Right ventricle myocardium inferior (tissue), 1 donor: ENCODE measurements at regions not wholly inside any gene's neighbourhood (a gene's known extent, or its start where the extent isn't known, plus 50 kb on each side); places are given as distances from the start of the nearest gene placed in this dataset.
"Not testable (repeated sequence)": the region's sequence is repeated elsewhere in the genome, so short reads cannot be mapped to it uniquely, and the experiment has no call there.

Source experiments
- ATAC-seq: fragments of 200-7000 bp; cut with Tn5 transposase; one replicate; pipeline ENCODE4 v1.9.1; 2020; ENCODE audit warnings: mild to moderate bottlenecking, moderate library complexity
- DNase-seq: peaks from one replicate; pipeline ENCODE4 v3.0.0; 2021; ENCODE audit errors: missing footprints
- intact Hi-C: fragments of 100-400 bp; cut with DNase I; formaldehyde crosslinking; loops from one replicate; pipeline ENCODE4 v1.11.0; 2022
- donor health status: DM: no; HTN: yes; CAD: no; lungs with severe emphysema.

DNA sequence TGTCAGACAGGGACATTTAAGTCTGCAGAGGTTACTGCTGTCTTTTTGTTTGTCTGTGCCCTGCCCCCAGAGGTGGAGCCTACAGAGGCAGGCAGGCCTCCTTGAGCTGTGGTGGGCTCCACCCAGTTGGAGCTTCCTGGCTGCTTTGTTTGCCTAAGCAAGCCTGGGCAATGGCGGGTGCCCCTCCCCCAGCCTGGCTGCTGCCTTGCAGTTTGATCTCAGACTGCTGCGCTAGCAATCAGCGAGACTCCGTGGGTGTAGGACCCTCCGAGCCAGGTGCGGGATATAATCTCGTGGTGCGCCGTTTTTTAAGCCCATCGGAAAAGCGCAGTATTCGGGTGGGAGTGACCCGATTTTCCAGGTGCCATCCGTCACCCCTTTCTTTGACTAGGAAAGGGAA is 387.7 kb upstream of the ACTBL2 start:
- DNase-seq, ATAC-seq, intact Hi-C loops: not testable (repeated sequence)

DNA sequence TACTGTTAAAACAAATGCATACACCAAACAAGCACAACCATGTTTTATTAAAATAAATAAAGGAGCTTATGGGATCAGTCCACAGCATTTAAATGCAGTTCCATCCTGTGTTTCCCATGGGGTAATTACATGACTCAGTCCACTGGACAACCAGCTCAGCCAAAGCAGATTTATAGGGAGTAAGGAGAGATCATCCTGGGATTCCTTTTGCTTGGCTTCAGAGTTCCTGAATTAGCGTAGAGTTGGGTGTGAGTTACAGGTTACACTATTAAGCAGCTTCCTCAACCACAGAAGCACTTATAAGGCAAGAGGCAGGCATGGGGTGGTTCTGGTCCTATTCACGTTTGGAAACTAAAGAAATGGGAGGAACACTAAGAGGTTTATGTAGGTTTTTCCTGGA is 381.1 kb upstream of the ACTBL2 start:
- no peak for DNase-seq
- ATAC-seq, result no peak
- intact Hi-C loops, result no loop called here

DNA sequence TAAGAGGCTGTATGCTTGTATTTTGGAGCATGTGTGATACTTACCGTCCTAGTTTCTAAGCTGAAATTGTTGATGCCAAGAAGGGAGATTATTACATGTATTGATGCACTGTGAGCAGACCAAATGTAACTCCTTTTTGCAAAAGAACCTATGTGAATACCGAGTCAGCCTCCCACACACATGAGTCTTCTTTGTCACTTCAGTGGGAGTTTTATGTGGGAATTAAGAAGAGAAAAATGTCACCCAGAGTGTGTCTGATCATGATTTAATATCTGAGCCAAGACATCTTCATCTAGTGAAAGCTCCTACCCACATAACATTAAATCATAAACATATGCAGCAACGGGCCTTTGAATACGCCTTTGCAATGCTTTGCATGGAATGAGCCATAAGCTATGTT is 380.3 kb upstream of the ACTBL2 start:
- ATAC-seq, result peak; percentile 19
- no peak for DNase-seq
- intact Hi-C loops, result no loop called here

DNA sequence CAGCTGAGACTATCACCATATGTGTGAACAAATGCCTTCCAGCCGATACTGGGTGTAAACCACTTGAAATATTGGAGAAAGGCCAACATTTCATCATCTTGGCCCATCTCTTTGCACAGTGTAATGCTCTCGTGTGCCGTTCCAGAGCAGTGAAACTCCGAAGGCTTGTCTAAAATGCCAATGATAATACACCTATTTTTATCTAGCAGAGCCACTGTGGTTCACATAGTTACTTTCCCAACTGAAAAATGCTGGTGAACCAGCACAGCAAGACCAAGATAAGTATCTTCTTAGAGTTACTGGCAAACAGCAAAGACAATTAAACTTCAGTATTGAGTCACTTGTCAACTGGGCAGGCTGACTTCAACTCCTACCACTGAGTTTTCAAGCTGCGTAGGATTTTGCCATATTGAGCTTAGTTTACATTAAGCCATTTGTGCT is 379.9 kb upstream of the ACTBL2 start:
- ATAC-seq (peak; percentile 92), DNase-seq (no peak)
- intact Hi-C loops, result no loop called here

DNA sequence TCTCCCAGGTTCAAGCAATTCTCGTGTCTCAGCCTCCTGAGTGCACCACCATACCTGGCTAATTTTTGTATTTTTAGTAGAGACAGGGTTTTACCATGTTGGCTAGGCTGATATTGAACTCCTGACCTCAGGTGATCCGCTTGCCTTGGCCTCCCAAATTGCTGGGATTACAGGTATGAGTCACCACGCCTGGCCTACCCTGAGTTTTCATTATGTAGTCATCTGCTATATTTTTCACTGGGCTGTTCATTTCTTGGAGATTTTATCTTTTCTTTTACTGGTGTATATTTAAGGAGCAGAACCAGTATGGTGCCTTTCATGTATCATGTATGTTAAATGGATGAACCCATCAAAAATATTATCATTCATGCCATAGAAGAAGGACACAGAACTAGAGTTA is 377.0 kb upstream of the ACTBL2 start:
- intact Hi-C loops, result no loop called here
- DNase-seq (no peak), ATAC-seq (no peak)

DNA sequence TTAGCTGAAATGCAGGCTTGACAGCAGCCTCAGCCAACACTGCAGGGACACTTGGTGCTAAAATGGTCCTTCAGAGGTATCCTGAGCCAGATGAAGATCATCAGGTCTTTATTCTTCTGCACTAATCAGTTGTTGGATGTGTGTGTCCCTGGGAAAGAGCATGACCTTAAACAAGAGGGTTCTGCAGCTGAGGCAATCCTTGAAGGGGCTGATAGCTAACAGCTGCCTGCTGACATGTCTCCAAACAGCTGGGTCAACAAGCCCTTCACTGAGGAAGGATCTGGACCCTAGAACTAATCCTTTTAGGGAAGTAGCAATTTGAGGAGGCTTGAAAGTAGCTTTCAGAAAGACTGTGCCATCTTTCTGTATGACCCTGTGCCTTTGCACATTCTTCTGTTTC is 376.3 kb upstream of the ACTBL2 start:
- peak; percentile 65 for ATAC-seq
- intact Hi-C loops, result no loop called here
- DNase-seq, result no peak

DNA sequence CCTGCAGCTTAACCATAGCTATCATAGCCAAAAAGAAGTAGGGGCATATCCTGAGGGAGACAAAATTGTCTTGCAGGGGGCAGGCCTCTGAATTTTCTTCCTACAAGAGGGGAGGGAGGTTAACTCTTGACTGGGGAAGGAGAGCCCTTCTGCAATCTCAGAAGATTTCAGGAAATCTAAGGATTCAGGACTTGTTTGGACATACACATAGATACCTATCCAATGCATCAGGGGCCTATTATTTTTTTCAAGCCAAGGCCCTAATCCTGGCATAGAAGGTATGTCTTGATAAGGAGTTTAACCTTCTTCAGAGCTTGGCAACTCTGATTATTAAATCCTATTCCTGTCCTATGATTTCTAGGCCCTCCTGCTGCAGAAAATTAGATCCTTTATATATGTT is 375.1 kb upstream of the ACTBL2 start:
- ATAC-seq (no peak), DNase-seq (no peak)
- intact Hi-C loops, result no loop called here

DNA sequence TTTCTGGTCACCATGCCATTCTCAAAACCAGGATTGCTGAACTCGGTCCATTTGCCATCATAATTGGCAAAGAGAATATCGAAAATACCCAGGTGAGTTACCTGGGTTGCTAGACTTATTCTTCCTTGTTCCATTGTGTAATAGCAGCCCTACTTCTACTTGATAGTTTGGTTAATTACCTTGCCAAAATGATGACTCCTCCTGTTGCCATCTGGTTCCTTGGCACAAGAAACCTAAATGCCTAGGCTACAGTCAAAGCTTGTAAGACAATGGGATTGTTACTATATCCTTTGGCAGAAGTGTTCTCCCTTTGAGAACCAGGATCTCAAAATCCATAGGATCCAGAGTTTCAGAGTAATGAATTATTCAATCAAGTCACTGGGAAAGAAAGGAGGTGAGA is 373.2 kb upstream of the ACTBL2 start:
- intact Hi-C loops, result no loop called here
- ATAC-seq (no peak), DNase-seq (no peak)

DNA sequence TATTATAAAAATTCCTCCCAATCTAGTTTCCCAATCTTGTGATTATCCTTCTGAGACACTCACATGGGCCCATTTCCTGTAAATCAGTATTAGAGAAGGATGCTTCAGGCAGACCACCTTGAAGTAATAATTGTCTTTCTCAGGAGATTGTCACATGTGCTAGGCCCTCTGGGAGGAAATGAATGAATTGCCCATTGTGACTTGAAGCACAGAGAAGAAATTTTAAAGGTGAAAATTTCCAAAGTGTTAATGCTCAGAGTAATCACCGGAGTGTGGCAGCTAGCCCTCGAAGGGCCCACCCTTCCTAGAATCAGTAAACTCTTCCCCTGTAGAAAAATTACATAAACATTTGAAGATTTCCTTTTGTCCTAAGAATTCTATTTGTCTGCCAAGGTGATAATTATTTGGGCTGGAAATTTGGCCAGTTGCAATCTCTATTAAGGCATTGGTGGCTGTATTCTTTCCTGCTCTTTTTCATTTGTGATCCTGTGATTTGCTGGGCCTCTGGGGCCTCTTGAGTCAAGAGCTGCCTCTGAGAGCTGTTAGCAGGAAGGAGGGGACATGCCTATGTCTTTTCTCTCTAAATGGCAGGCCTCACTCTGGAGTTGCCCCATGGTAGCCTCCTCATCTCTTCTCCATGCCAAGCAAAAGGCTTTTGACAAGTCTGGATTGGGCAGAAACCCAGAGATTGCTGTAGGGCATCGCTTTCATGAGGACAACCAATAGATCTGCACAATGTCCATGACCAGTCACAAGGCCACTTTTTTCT is 371.5 kb upstream of the ACTBL2 start:
- intact Hi-C loops, result no loop called here
- DNase-seq (no peak), ATAC-seq (peak; percentile 43)

DNA sequence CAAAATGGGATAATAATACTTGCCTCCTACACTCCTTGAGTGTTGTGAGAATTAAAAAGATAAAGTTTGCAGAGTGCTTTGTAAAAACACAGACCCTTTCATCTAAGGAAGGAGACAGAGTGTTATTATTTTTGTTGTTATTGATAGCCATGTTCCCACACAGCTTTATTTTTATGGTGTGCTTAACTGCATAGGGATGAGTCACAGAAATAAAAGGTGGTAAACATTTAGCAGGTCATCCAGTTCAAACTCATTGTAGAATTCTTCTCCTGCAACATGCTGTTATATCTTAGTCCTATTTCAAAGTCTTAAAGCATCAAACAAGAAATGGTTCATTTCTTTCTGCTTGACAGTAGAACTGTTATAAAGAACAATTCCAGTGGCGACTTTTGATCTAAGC is 367.5 kb upstream of the ACTBL2 start:
- no peak for ATAC-seq
- DNase-seq, result no peak
- intact Hi-C loops, result no loop called here

DNA sequence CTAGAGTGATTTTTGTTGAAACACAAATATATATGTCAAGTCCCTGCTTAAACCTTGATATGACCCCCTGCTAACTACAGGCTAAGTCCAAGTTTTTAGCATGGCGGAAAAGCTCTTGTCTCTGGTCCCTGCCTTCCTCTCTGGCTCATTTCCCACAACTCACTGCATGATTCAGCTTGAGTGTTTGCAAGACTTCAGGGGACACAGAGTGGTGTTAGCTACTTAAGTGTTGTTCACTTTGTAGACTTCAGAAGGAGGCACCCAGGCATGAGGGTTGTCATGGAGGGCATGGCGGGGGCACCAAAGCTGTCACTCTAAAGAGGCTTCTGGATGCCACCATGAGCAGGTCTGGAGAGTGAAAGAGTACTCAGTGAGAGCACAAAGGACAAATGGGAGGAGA is 362.4 kb upstream of the ACTBL2 start:
- intact Hi-C loops, result no loop called here
- ATAC-seq (no peak), DNase-seq (no peak)

DNA sequence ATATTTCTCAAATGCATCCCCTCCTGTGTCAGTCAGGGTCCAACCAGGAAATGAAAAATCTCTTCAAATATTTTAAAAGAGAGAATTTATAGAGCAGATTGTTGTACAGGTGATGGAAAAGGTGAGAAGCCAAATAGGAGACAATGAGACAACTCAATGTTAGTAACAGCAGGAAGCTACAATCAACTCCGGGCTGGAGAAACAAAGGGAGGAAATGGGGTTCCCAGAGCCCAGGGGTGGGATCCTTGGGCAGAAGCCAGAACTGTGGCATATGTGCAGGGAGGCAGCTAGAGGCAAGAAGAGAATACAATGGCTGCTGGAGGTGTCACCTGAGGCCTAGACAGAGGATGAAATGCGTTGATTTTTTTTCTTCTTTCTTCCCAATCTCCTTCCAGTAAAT is 361.8 kb upstream of the ACTBL2 start:
- ATAC-seq (no peak), DNase-seq (no peak)
- intact Hi-C loops, result no loop called here

DNA sequence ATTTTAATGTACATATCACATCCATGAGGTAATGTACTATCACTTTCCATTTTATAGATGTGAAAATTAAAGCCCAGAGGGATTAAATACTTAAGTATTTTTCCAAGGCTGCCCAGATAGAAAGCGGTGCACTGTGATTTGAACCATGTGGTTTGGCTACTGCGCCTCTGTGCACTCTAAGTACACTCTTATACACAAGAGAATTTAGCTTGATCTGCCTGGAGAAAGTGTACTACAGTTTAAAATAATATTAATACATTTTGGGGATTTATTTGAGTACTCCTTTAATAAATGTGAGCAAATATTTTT is 360.4 kb upstream of the ACTBL2 start:
- ATAC-seq (no peak), DNase-seq (no peak)
- intact Hi-C loops, result loop anchor here (1.0 kb wide), 1 partner anchor 35 kb away; no protein-coding TSS in a partner anchor

DNA sequence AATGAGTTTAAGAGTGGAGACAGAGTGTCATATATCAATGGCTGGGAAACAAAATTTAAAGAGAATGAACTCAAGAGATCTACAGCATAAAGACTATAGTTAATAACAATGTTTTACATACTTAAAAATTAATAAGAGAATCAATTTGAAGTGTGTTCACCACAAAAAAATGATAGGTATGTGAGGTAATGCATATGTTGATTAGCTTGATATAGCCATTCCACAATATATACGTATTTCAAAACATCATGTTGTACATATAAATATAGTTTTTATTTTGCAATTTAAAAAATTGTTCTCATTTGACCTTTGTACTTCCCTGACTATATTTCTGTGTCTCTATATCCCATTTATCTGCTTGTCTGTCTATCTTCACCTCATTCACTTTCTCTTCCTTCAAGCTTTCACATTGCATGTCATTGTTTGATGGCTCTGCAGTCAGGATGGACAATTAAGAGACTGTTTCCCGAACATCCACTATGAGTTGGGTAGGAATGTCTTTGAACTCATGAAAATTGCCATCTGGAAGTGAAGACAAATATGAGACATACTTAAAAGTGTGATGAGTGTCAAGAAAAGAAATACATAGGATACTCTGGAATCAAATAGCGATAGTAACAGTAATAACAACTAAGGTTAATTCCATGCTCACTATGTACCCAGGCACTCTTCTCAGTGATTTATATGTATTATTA is 359.9 kb upstream of the ACTBL2 start:
- no peak for ATAC-seq
- no peak for DNase-seq
- intact Hi-C loops, result loop anchor here (1.0 kb wide), 1 partner anchor 34 kb away; no protein-coding TSS in a partner anchor

DNA sequence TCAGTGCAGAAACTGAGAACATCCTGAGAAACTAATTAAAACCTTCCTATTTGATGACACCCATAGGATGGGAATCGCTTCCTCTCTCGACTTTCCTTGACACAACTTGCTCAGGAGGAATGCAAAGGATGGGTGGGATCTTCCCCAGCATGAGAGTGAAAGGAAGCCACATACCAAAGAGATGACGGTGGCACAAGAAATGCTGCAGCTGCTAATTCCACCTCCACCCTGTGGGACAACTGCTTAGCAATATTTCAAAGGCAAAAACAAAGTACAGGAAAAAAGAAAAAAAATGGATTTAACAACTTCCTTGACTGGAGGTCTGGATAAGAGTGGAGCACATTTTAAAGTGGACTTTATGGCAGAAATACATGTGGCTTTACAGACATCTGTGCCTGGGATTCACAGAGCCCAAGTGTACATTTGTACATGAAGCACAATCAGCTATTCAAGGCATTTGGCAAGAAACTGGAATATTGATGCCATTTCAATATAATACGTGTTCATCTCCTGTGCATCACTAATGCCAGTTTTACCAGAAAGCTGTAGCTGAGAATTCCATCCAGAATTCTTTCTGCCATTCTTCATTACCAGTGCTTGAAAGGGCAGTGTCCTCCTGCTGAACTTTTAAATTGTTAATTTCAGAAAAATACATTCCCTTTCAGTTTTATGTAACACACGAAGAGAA is 359.2 kb upstream of the ACTBL2 start:
- intact Hi-C loops, result no loop called here
- ATAC-seq (peak; percentile 20), DNase-seq (no peak)

DNA sequence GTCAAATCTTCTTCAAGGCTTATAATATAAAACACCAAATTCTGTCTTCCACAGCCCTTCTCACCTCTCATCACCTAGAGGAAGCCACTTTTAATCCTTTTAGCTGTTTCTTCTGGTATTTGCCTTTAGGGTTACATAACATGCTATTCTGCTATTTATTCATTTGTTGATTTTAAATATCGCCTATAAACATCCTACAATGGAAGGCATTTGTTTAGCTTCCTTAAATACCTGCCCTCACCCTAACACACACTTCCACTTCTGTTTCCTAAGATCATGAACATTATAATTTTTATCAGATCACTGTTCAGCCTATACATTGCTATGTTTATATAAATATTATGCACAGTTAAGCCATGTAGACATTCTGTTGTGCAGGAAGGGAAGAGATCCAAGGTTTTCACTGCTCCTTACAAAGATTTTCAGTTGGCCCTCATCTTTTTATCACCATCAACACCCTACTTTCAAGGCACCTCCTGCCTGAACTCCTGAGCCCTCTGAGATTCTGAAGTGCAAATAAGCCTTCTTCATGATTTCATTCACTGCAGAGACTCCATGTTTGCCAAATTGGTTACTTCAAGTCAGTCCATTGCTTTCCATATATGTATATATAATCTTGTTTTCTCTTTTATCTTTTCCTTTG is 356.9 kb upstream of the ACTBL2 start:
- no peak for ATAC-seq
- intact Hi-C loops, result no loop called here
- DNase-seq, result no peak

DNA sequence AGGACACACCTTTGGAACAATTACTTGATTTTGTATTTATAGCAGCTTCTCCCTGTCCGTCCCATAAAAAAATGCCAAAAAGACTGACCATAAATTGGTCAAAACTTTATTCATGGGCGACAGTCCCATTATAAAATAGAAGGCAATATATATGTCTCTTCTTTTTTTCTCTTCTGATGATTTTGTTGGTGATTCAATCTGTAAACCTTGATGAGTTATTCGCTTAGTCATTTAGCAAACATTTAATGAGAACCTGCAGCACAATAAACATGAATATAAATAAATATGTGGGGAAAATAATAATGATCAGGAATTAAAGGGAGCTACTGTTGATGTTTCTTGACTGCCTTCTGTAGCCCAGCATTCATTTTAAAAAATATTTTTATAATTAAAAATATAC is 356.4 kb upstream of the ACTBL2 start:
- intact Hi-C loops, result no loop called here
- no peak for ATAC-seq
- no peak for DNase-seq

DNA sequence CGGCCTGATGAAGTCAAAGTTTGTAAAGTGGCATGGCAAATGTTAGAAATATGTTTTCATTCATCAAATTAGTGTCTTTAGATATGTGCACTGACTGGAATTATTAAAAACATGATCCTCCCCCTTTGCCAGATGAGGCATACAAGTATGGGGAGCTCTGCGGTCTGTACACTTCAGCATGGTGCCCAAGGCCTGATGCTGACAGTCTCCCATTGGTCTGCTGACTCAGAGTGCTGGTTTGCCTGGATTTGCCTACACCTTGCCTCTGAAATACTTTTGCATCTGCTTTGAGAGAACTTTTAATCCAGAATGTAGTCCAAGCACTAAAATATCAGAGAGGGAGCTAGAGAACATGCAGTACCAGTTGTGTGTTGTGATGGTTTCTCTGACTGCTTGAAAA is 354.3 kb upstream of the ACTBL2 start:
- DNase-seq, result no peak
- intact Hi-C loops, result no loop called here
- no peak for ATAC-seq

DNA sequence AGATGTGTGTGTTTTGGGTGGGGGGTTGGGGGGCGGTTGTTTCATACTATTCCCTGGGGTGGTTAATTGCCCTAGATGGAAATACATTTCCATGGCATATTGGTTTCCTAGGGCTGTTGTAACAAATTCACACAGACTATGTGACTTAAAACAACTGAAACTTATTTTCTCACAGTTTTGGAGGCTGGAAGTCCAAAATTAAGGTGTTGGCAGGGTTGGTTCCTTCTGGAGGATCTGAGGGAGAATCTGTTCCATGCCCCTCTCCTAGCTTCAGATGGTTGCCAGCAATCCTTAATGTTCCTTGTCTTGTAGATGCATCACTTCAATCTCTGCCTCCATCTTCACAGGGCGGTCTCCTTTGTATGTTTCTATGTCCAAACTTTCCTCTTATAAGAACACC is 353.7 kb upstream of the ACTBL2 start:
- DNase-seq (no peak), ATAC-seq (no peak)
- intact Hi-C loops, result no loop called here
